PC-9 (cell line): ENCODE measurements at regions not wholly inside any gene's neighbourhood (a gene's known extent, or its start where the extent isn't known, plus 50 kb on each side); places are given as distances from the start of the nearest gene placed in this dataset.

ENCODE experiments used
- CTCF ChIP-seq: fragments of 200-600 bp; sonication (generic); conservative IDR thresholded peaks from 2 replicates; pipeline ENCODE4 v1.6.1; 2017; ENCODE audit warnings: mixed run types, antibody characterized with exemption, mild to moderate bottlenecking, moderate library complexity
- EZH2 ChIP-seq: fragments of 200-600 bp; sonication (generic); IDR thresholded peaks from 2 replicates; pipeline ENCODE4 v1.8.0; 2017; ENCODE audit warnings: antibody characterized with exemption, low read depth

GRCh38 chr15:70530906-70531305 lies 232.5 kb downstream of the UACA start:
- TF ChIP-seq CTCF (no peak), EZH2 (no peak)
